HCT116 (cell line): ENCODE measurements at regions not wholly inside any gene's neighbourhood (a gene's known extent, or its start where the extent isn't known, plus 50 kb on each side); places are given as distances from the start of the nearest gene placed in this dataset.

ENCODE experiments used
- ATAC-seq: fragments of 200-7000 bp; cut with Tn5 transposase; 2 replicates; pipeline ENCODE4 v1.9.1; 2020; ENCODE audit warnings: mild to moderate bottlenecking, moderate library complexity
- BruUV-seq: library from RNA; stranded (reverse); fragments of 400-500 nt; replicated peaks from 2 replicates; lab custom pipeline; 2021; lab: Mats Ljungman, UMichigan
- CTCF ChIA-PET: fragments of 300-600 bp; sonication (Branson Sonifier 250); formaldehyde crosslinking; loops from one replicate; lab custom pipeline; 2021; ENCODE audit warnings: antibody characterized with exemption; lab: Charles Lee
- POLR2A ChIA-PET: fragments of 300-600, 350-600 bp; sonication (Branson Sonifier 250); formaldehyde crosslinking; loops from one replicate; lab custom pipeline; 2021; ENCODE audit warnings: antibody characterized with exemption; lab: Charles Lee
- RAD21 ChIA-PET, 2 experiments: fragments of 300-600 bp; sonication (Branson Sonifier 250); formaldehyde crosslinking; loops; one replicate each; lab custom pipeline; 2023; ENCODE audit warnings: low total read pairs in 2 of 2; ENCODE audit not compliant: uncharacterized antibody in 2 of 2, unreplicated experiment in 2 of 2, low non-redundant PET in 1 of 2; lab: Charles Lee
- DNase-seq: peaks from one replicate; pipeline ENCODE4 v3.0.0-alpha.2; 2010; ENCODE audit warnings: low read depth, low spot score
- H2AFZ ChIP-seq: fragments of 200-600 bp; shearing (Covaris generic), sonication (generic); 2 replicates; pipeline ENCODE4 v1.6.1; 2017; ENCODE audit warnings: low read depth, mixed run types, mixed read lengths, antibody characterized with exemption, low read length; ENCODE audit not compliant: poor library complexity, severe bottlenecking
- H3K27ac ChIP-seq: 2 replicates; pipeline ENCODE4 v1.5.1; 2012; ENCODE audit warnings: low read depth, low read length
- H3K27me3 ChIP-seq: fragments of 200-600 bp; sonication (generic); 2 replicates; pipeline ENCODE4 v1.6.1; 2016; ENCODE audit warnings: mixed run types, low read length, mixed read lengths; ENCODE audit not compliant: insufficient read depth
- H3K36me3 ChIP-seq, 2 experiments: fragments of 200-500 bp in 1 of 2; fragments of 200-600 bp in 1 of 2; sonication (Bioruptor generic) in 1 of 2; sonication (generic) in 1 of 2; 2 replicates each; pipeline versions ENCODE4 v1.5.1 to v1.6.1; 2014 to 2016; ENCODE audit warnings: low read length in 2 of 2, inconsistent platforms in 1 of 2, mixed read lengths in 1 of 2, mixed run types in 1 of 2; ENCODE audit not compliant: insufficient read depth in 2 of 2, control insufficient read depth in 1 of 2
- H3K4me1 ChIP-seq, 2 experiments: fragments of 200-600 bp in 1 of 2; sonication (generic) in 1 of 2; 2 replicates each; pipeline versions ENCODE4 v1.5.1 to v1.6.1; 2012 to 2017; ENCODE audit warnings: low read length in 2 of 2, inconsistent platforms in 1 of 2, mild to moderate bottlenecking in 1 of 2, mixed read lengths in 1 of 2, mixed run types in 1 of 2, moderate library complexity in 1 of 2; ENCODE audit not compliant: insufficient read depth in 2 of 2, control insufficient read depth in 1 of 2
- H3K4me2 ChIP-seq: fragments of 200-600 bp; sonication (generic); 2 replicates; pipeline ENCODE4 v1.6.1; 2017; ENCODE audit warnings: mixed run types, low read length, mixed read lengths
- H3K4me3 ChIP-seq, 2 experiments: fragments of 200-600 bp in 1 of 2; sonication (generic) in 1 of 2; replicated peaks in 1 of 2; 2 replicates each; pipeline ENCODE4 v1.5.1; 2011 to 2016; ENCODE audit warnings: low read length in 2 of 2, control low read depth in 1 of 2, low read depth in 1 of 2, mild to moderate bottlenecking in 1 of 2, mixed read lengths in 1 of 2, mixed run types in 1 of 2
- H3K79me2 ChIP-seq: fragments of 200-600 bp; sonication (generic); 2 replicates; pipeline ENCODE4 v1.6.1; 2017; ENCODE audit warnings: mild to moderate bottlenecking, mixed run types, low read length, moderate library complexity, mixed read lengths; ENCODE audit not compliant: insufficient read depth
- H3K9ac ChIP-seq: fragments of 200-600 bp; sonication (generic); 2 replicates; pipeline ENCODE4 v1.6.1; 2016; ENCODE audit warnings: low read length, mixed read lengths
- H3K9me2 ChIP-seq: fragments of 200-600 bp; sonication (generic), shearing (Covaris generic); 2 replicates; pipeline ENCODE4 v1.6.1; 2017; ENCODE audit warnings: mixed run types, mild to moderate bottlenecking, moderate library complexity; ENCODE audit not compliant: insufficient read depth
- H3K9me3 ChIP-seq, 2 experiments: fragments of 200-500 bp in 1 of 2; fragments of 200-600 bp in 1 of 2; sonication (Bioruptor generic) in 1 of 2; sonication (generic) in 1 of 2; 2 replicates each; pipeline ENCODE4 v1.6.1; 2014 to 2017; ENCODE audit warnings: low read length in 2 of 2, mixed read lengths in 2 of 2, inconsistent platforms in 1 of 2, low read depth in 1 of 2, mild to moderate bottlenecking in 1 of 2, mixed run types in 1 of 2, moderate library complexity in 1 of 2; ENCODE audit not compliant: control insufficient read depth in 1 of 2, insufficient read depth in 1 of 2
- H4K20me1 ChIP-seq: fragments of 200-600 bp; sonication (generic), shearing (Covaris generic); 2 replicates; pipeline ENCODE4 v1.6.1; 2017; ENCODE audit warnings: mixed run types, mild to moderate bottlenecking, moderate library complexity; ENCODE audit not compliant: insufficient read depth
- CTCF ChIP-seq, 3 experiments: fragments of 200-600 bp in 1 of 3; sonication (generic) in 1 of 3; IDR thresholded peaks in 2 of 3; conservative IDR thresholded peaks in 1 of 3; 2 replicates each; pipeline ENCODE4 v1.5.1; 2012 to 2017; ENCODE audit warnings: low read depth in 2 of 3, low read length in 2 of 3, antibody characterized with exemption in 1 of 3, borderline replicate concordance in 1 of 3, control low read depth in 1 of 3, mild to moderate bottlenecking in 1 of 3, mixed read lengths in 1 of 3, mixed run types in 1 of 3, moderate library complexity in 1 of 3; ENCODE audit not compliant: insufficient read depth in 1 of 3
- ELF1 ChIP-seq: IDR thresholded peaks from 2 replicates; pipeline ENCODE4 v1.6.1; 2012; ENCODE audit warnings: low read depth, borderline replicate concordance
- JUND ChIP-seq: IDR thresholded peaks from 2 replicates; pipeline ENCODE4 v1.6.1; 2012
- MAX ChIP-seq: IDR thresholded peaks from 2 replicates; pipeline ENCODE4 v1.6.1; 2012
- POLR2A ChIP-seq: IDR thresholded peaks from 2 replicates; pipeline ENCODE4 v1.7.0; 2011; ENCODE audit warnings: borderline replicate concordance; ENCODE audit not compliant: insufficient read depth, insufficient read length; ENCODE audit errors: extremely low read depth
- REST ChIP-seq: IDR thresholded peaks from 2 replicates; pipeline ENCODE4 v1.6.1; 2012; ENCODE audit warnings: low read depth
- TCF7L2 ChIP-seq: IDR thresholded peaks from 2 replicates; pipeline ENCODE4 v1.7.0; 2011; ENCODE audit warnings: borderline replicate concordance, inconsistent platforms; ENCODE audit not compliant: insufficient read depth, insufficient read length; ENCODE audit errors: extremely low read depth
- YY1 ChIP-seq: IDR thresholded peaks from 2 replicates; pipeline ENCODE4 v1.6.1; 2011; ENCODE audit warnings: low read length, low read depth, moderate library complexity, mild to moderate bottlenecking; ENCODE audit not compliant: insufficient replicate concordance; ENCODE audit errors: extremely low read depth
- ZBTB33 ChIP-seq: IDR thresholded peaks from 2 replicates; pipeline ENCODE4 v1.6.1; 2011; ENCODE audit warnings: mild to moderate bottlenecking, low read length, moderate library complexity; ENCODE audit not compliant: insufficient replicate concordance; ENCODE audit errors: extremely low read depth
- intact Hi-C: fragments of 100-400 bp; cut with micrococcal nuclease; formaldehyde crosslinking; loops from 2 replicates; pipeline ENCODE4 v1.10.0; 2022

- Histone ChIP-seq H3K27me3 (no peaks in the 10 kb centered on the region), H4K20me1 (no peaks in the 10 kb centered on the region), H3K9me3 (no peaks in the 10 kb centered on the region; a peak in 2 of 4 replicates), H3K4me1 (no peaks in the 10 kb centered on the region), H3K27ac (no peak overlapping the region), H2AFZ (no peak overlapping the region), H3K4me2 (no peak overlapping the region), H3K79me2 (no peaks in the 10 kb centered on the region), H3K4me3 (no peak overlapping the region), H3K9me2 (no peaks in the 10 kb centered on the region), H3K9ac (no peak overlapping the region), H3K36me3 (no peaks in the 10 kb centered on the region)
- no TSS peak for BruUV-seq
- no peak for ATAC-seq
- DNase-seq = no peak
- TF ChIP-seq TCF7L2 (no peak), JUND (no peak), CTCF (IDR thresholded peaks at IDR 0.05 in 2 of 3, conservative IDR thresholded peaks at IDR 0.05 in 1 of 3; ENCODE audit: borderline replicate concordance in 1 of 3, insufficient read depth in 1 of 3, low read depth in 2 of 3, low read length in 2 of 3) (no peak), YY1 (no peak), ZBTB33 (no peak), POLR2A (no peak), REST (no peak), ELF1 (no peak), MAX (no peak)
- POLR2A ChIA-PET = no interaction called here
- CTCF ChIA-PET = no interaction called here
- RAD21 ChIA-PET = no interaction called here
- intact Hi-C loops = no loop called here
Observed at GRCh38 chr13:81197483-81197882, 856.6 kb upstream of the SPRY2 start.
